Lower lobe of right lung (tissue), 2 donors: ENCODE measurements at regions not wholly inside any gene's neighbourhood (a gene's known extent, or its start where the extent isn't known, plus 50 kb on each side); places are given as distances from the start of the nearest gene placed in this dataset.

Source experiments
- ATAC-seq, 2 donors: fragments of 200-7000 bp; cut with Tn5 transposase; one replicate each; pipeline ENCODE4 v1.9.1; 2020 to 2022; ENCODE audit warnings: mild to moderate bottlenecking in 2 of 2, moderate library complexity in 2 of 2
- DNase-seq: peaks from one replicate; pipeline ENCODE4 v3.0.0-alpha.2; 2020
- H3K27ac ChIP-seq: fragments of 200-600 bp; one replicate; pipeline ENCODE4 v1.8.0; 2022
- H3K27me3 ChIP-seq: fragments of 200-600 bp; one replicate; pipeline ENCODE4 v1.8.0; 2022; ENCODE audit warnings: low read depth
- H3K36me3 ChIP-seq: fragments of 200-600 bp; one replicate; pipeline ENCODE4 v1.8.0; 2022; ENCODE audit warnings: mild to moderate bottlenecking
- H3K4me1 ChIP-seq: fragments of 200-600 bp; one replicate; pipeline ENCODE4 v1.8.0; 2022
- H3K4me3 ChIP-seq: fragments of 200-600 bp; one replicate; pipeline ENCODE4 v1.8.0; 2022; ENCODE audit warnings: mild to moderate bottlenecking
- H3K9me3 ChIP-seq: fragments of 200-600 bp; one replicate; pipeline ENCODE4 v1.8.0; 2022
- intact Hi-C: fragments of 100-400 bp; cut with DNase I; formaldehyde crosslinking; loops from one replicate; pipeline ENCODE4 v1.11.0; 2022
- TF ChIP-seq, protein P1 (sequence below): fragments of 200-600 bp; IDR thresholded peaks from one replicate; pipeline ENCODE4 v1.8.0; 2022; ENCODE audit warnings: antibody characterized with exemption, mild to moderate bottlenecking
- donor health status: DM: no; HTN: yes; CAD: no; lungs with severe emphysema.

DNA sequence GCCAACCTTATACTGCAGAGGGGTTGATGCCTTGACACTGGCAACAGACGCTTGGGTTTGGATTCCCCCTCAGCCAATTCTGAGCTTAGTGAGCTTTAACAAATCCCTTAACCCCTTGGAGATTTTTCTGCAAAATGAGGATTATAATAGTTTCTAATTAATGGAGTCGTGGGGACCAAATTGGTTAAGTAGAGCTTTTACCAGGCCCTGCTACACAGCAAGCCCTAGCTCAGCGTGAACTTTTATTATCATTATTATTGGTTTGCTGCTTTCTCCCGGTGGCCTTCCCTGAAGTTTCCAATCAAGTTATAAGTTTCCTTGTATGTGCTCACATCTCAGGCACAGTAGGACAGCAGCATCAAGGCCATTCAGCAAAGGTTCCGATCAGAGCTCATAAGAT is 156.6 kb upstream of the GUCY1A2 start:
- ATAC-seq = no peak
- intact Hi-C loops = no loop called here
- Histone ChIP-seq H3K27me3 (no peaks in the 10 kb centered on the region), H3K27ac (no peak overlapping the region), H3K36me3 (no peaks in the 10 kb centered on the region), H3K9me3 (no peaks in the 10 kb centered on the region), H3K4me3 (no peak overlapping the region), H3K4me1 (no peaks in the 10 kb centered on the region)
- DNase-seq = no peak
- TF ChIP-seq, protein P1, sequence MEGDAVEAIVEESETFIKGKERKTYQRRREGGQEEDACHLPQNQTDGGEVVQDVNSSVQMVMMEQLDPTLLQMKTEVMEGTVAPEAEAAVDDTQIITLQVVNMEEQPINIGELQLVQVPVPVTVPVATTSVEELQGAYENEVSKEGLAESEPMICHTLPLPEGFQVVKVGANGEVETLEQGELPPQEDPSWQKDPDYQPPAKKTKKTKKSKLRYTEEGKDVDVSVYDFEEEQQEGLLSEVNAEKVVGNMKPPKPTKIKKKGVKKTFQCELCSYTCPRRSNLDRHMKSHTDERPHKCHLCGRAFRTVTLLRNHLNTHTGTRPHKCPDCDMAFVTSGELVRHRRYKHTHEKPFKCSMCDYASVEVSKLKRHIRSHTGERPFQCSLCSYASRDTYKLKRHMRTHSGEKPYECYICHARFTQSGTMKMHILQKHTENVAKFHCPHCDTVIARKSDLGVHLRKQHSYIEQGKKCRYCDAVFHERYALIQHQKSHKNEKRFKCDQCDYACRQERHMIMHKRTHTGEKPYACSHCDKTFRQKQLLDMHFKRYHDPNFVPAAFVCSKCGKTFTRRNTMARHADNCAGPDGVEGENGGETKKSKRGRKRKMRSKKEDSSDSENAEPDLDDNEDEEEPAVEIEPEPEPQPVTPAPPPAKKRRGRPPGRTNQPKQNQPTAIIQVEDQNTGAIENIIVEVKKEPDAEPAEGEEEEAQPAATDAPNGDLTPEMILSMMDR = no peak

DNA sequence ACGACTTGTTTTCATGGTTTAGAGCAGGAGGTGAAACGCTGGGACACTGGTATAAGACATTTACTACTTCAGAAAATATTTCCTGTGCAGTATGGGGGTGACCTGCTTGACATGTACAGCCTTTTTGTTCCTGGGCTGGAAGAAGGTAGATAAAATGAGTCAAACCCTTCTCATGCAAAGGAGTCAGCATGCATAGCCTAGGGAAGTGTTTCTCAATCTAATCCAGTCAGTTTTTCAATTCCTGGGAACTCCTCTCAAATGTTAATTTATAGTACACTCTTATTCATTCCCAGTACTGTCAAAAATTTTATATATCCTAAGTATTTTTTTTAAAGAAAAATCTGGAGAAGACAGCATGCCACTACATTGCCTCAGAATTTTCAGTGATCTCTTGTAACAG is 154.7 kb upstream of the GUCY1A2 start:
- ATAC-seq (no peak), DNase-seq (no peak)
- H3K4me1 ChIP-seq = no peaks in the 10 kb centered on the region
- TF ChIP-seq, protein P1 = no peak
- no peak overlapping the region for H3K27ac ChIP-seq
- H3K9me3 ChIP-seq = no peaks in the 10 kb centered on the region
- intact Hi-C loops = no loop called here
- H3K36me3 ChIP-seq = no peaks in the 10 kb centered on the region
- H3K27me3 ChIP-seq = no peaks in the 10 kb centered on the region
- no peak overlapping the region for H3K4me3 ChIP-seq

DNA sequence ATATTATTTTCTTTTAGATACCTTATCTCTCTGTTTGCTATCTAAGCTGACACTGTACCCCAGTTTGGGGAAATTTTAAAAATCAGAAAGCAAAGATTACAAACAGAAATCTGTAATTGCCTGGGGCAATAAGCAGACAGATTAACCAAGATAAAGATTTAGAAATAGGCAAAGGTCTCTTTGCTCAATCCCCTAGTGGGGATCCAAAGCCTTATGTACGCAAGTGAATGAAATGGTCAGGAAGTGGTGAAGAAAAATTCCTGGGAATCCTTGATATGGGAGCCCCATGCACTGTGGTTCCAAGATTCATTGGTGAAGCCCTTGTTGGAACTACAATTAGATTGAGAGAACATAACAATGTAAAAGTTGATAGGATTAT is 139.5 kb upstream of the GUCY1A2 start:
- no peak for ATAC-seq
- Histone ChIP-seq H3K9me3 (no peaks in the 10 kb centered on the region), H3K4me3 (no peak overlapping the region), H3K36me3 (no peaks in the 10 kb centered on the region), H3K27ac (no peak overlapping the region), H3K27me3 (no peaks in the 10 kb centered on the region), H3K4me1 (no peaks in the 10 kb centered on the region)
- TF ChIP-seq, protein P1 = no peak
- no peak for DNase-seq
- intact Hi-C loops = no loop called here

DNA sequence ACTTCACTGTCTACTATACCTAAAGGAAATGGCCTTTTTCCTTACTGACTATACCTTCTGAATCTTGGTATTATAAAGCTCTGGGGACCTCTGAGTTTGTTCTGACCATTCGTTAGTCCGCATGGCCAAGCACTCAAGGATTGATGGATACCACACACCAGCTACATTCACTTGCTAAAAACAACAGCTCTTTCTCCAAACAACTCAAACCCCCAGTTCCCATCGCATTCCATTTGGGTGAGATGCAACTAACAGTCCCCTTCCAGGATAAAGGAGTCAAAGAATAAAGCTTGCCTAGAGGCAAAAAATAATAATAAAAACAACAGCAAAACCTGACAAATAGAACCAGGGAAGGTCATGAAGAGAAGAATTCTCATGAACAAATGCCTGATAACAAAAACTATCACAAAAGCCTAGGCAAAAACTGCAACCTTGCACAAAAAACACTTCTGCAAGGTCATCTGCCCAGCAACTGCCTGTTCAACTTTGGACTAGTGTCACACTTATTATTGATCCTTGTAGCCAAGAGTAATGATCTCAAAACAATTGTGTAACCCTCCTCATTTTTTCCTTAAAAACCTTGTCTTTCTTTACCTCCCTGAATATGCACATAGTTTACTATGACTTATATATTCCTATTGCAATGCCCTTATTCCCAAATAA is 139.0 kb upstream of the GUCY1A2 start:
- intact Hi-C loops = no loop called here
- Histone ChIP-seq H3K27ac (no peak overlapping the region), H3K9me3 (no peaks in the 10 kb centered on the region), H3K27me3 (no peaks in the 10 kb centered on the region), H3K4me1 (no peaks in the 10 kb centered on the region), H3K36me3 (no peaks in the 10 kb centered on the region), H3K4me3 (no peak overlapping the region)
- DNase-seq (no peak), ATAC-seq (no peak)
- TF ChIP-seq, protein P1 = no peak

DNA sequence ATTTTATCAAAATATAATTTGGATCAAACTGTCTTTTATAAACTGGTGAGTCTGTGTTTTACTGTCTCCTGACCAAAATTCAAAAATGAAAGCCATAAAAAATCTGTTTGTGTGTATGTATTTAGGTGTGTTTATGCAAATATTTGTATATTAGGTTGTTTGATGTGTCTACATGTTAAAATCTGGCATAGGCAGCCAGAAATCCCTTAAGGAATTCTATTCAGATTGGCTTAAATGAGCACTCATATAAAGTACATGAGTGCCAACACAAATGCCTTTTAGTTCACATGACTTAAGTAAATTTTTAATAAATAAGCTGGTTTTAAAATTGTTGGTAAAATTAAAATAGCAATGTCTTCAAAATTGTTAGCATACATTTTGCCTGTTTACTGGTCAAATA is 133.3 kb upstream of the GUCY1A2 start:
- TF ChIP-seq, protein P1 = no peak
- Histone ChIP-seq H3K4me1 (no peaks in the 10 kb centered on the region), H3K4me3 (no peak overlapping the region), H3K27ac (no peak overlapping the region), H3K36me3 (no peaks in the 10 kb centered on the region), H3K27me3 (no peaks in the 10 kb centered on the region), H3K9me3 (no peaks in the 10 kb centered on the region)
- intact Hi-C loops = no loop called here
- ATAC-seq (no peak), DNase-seq (no peak)
